NCI-H146 treated with DMSO at 0.1 percent for 48 hours (cell line): ENCODE measurements at regions not wholly inside any gene's neighbourhood (a gene's known extent, or its start where the extent isn't known, plus 50 kb on each side); places are given as distances from the start of the nearest gene placed in this dataset.
"Not testable (repeated sequence)": the region's sequence is repeated elsewhere in the genome, so short reads cannot be mapped to it uniquely, and the experiment has no call there.

ENCODE experiments used
- DNase-seq: peaks from one replicate; lab custom pipeline; 2025; ENCODE audit not compliant: unreplicated experiment; lab: John Stamatoyannopoulos, UW

GRCh38 chr5:157961896-157962590, 103.1 kb upstream of the CLINT1 start:
- peak; percentile 29 for DNase-seq

DNA sequence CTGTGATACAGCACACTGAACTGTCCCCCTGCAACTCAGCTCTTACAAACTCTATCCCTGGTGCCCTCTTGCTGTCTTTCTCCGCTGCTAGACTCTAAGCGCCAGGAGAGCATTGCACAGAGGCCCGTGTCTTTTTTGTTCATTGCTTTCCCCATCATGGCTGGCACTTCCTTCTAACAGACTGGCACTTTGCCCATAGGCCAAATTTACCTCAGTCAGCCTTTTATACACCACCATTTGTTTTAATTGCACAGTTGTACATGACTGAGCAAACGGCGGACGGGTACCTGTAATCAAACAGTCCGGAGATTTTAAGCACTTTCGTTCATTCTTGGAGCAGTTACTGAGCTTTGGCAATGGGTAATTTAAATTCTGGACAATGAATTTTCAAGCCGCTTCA, 102.2 kb upstream of the CLINT1 start:
- DNase-seq = no peak

DNA sequence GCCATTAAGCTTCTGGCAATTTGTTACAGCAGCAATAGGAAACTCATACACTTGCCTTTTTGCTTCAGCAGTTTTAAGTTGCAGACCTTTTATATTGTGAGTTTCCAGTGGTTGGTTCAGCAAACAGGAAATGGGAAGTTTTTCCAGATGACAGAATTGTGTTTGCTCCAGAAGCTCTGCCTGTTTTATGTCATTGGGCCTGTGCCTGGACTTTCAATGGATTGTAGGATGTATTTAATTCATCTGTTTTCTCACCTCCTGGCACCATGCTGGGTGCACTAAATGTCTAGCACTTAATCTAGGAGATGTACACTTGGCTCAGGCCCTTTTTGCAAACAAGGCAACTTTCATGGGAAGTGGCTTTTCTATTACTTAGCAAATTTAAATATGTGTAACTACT, 100.4 kb upstream of the CLINT1 start:
- DNase-seq = no peak

GRCh38 chr5:157956271-157956885, 97.4 kb upstream of the CLINT1 start:
- DNase-seq = no peak

GRCh38 chr5:157955541-157956172, 96.7 kb upstream of the CLINT1 start:
- DNase-seq = no peak

GRCh38 chr5:157952374-157952685, 93.4 kb upstream of the CLINT1 start:
- DNase-seq = no peak

GRCh38 chr5:157951673-157952373, 92.9 kb upstream of the CLINT1 start:
- no peak for DNase-seq

DNA sequence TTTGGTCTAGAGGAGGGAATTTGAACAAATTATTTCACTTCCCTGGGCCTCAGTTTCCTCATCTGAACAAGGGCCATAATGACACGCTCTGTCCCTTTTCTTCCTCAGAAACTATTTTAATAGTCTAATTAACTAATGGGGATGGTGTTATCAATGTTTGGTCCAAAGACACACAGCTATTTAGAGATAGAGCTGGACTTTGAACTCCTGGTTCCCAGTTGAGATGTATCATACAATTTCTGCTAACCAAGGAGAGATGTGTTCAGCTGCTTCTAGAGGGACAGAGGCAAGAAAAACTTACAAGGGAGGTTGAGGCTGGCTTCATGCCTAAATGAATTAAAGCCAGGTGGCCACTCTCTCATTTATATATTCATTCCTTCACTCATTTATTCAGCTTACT, 90.6 kb upstream of the CLINT1 start:
- DNase-seq = no peak

DNA sequence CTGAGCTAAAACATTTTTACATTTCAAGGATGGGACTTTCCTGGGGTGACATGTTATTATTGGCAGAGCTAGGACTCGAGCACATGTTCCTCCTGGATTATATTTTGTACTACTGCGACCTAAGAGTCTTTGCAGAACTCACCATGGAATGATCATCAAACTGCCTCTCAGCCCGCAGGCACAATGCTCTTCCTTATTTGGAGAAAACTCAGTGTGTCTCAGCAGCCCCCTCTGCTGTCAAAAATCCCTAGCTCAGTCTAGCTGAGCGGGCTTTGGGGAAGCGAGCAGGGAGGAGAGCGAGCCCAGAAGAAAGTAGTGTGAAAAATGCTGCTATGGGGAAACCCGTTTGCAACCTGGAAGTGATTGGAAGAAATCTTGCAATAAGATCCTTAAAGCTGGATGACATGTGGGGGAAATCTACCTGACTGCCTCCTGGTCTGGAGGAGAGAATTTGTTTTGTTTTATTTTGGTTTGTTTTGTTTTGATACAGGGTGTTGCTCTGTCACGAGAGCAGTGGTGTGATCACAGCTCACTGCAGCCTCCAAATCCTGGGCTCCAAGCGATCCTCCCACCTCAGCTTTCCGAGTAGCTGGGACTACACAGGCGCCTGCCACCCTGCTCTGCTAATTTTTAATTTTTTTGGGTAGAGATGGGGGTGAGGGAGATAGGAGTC, 89.9 kb upstream of the CLINT1 start:
- peak; percentile 69 for DNase-seq

- DNase-seq = no peak
Observed at GRCh38 chr5:157947156-157947555, 88.2 kb upstream of the CLINT1 start.

DNA sequence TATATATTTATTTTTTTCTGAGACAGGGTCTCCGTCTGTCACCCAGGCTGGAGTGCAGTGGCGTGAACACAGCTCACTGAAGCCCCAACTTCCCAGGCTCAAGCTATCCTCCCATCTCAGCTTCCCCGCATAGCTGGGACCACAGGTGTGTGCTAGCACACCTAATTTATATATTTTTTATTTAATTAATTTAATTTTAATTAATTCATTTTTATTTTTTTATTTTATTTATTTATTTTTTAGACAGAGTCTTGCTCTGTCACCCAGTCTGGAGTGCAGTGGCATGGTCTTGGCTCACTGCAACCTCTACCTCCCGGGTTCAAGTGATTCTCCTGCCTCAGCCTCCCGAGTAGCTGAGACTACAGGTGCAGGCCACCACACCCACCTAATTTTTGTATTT, 86.9 kb upstream of the CLINT1 start:
- not testable (repeated sequence) for DNase-seq

DNA sequence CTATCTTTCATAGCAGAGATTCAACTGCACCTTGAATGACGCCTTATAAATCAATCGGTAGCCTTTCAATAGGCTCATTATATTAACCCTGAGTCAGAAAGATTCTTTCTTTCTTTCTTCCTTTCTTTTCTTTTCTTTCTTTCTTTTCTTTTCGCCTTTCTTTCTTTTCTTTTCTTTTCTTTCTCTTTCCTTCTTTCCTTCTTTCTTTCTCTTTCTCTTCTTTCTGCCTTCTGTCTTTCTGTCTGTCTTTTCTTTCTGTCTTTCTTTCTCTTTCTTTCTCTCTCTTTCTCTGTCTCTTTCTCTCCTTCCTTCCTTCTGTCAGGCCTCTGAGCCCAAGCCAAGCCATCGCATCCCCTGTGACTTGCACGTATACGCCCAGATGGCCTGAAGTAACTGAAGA, 86.0 kb upstream of the CLINT1 start:
- DNase-seq = no peak

GRCh38 chr5:157944077-157944633, 85.2 kb upstream of the CLINT1 start:
- DNase-seq = no peak

DNA sequence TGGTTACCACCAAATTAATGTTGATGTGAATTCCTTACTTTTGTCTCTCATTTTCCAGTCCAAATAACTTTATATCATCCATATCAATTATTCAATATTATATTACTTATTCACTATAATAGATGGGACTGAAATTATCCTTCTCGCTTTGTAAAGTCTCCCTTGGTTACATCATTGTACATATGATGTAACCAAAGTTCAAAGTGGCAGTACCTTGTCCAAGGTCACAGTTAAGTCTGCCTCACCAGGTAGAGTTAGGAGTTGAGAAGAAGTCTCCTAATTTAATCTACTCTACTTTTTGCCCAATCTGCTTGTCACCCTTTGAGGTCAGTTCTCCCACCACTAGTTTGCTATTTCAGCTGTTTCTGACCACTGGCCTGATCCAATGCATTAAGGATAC, 83.7 kb upstream of the CLINT1 start:
- DNase-seq = no peak

DNA sequence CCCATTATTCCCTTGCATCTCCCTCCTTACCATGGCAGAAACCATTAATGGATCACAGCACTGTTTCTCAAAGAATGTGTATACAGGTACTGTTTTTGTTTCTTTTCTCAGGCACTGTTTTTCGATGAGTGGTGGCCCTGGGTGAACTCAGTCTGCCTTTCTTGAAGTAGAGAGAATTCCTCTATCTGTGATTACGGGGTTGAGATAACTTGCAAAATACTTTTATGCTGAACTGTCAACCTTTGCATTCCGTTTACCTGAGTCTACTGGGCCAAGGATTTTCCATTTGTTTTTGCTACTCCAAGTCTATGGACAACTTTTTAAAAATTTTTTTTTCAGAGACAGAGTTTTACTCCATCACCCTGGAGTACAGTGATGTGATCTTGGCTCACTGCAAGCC, 82.7 kb upstream of the CLINT1 start:
- no peak for DNase-seq

DNA sequence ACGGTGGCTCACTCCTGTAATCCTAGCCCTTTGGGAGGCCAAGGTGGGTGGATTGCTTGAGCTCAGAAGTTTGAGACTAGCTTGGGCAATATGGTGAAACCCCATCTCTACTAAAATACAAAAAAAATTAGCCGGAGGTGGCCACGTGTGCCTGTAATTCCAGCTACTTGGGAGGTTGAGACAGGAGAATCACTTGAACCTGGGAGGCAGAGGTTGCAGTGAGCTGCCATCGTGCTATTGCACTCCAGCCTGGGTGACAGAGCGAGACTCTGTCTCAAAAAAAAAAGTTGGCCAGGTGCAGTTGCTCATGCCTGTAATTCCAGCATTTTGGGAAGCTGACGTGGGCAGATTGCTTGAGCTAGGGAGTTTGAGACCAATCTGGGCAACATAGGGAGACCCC, 79.2 kb upstream of the CLINT1 start:
- DNase-seq = not testable (repeated sequence)

DNA sequence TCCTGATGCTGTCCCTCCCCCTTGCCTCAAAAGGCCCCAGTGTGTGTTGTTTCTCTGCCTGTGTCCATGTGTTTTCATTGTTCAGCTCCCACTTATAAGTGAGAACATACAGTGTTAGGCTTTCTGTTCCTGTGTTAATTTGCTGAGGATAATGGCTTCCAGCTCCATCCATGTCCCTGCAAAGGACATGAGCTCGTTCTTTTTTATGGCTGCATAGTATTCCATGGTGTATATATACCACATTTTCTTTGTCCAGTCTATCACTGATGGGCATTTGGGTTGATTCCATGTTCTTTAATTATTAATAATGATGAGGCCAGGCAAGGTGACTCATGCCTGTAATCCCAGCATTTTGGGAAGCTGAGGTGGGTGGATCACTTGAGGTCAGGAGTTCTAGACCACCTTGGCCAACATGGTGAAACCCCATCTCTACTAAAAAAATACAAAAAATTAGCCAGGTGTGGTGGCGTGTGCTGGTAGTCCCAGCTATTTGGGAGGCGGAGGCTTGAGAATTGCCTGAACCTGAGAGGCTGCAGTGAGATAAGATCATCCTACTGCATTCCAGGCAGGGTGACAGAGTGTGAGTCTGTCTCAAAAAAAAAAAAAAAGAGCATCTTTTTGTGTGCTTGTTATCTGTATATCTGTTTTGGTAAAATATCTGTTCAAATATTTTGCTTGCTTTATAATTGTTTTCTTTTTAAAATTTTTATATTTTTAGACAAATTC, 78.0 kb upstream of the CLINT1 start:
- not testable (repeated sequence) for DNase-seq

DNA sequence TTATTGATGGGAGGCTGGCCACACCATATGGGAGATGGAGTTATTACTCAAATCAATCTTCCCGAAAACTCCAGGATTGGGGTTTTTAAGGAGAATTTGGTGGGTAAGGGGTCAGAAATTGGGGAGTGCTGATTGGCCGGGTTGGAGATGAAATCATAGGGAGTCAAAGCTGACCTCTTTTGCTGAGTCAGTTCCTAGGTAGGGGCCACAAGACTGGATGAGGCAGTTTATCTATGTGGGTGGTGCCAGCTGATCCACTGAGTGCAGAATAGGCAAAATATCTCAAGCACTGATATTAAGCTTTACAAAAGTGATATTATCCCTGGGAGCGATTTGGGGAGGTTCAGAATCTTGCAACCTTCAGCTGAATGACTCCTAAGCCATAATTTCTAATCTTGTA, 75.7 kb upstream of the CLINT1 start:
- no peak for DNase-seq

- DNase-seq = no peak
Observed at GRCh38 chr5:157933005-157933404, 74.1 kb upstream of the CLINT1 start.

DNA sequence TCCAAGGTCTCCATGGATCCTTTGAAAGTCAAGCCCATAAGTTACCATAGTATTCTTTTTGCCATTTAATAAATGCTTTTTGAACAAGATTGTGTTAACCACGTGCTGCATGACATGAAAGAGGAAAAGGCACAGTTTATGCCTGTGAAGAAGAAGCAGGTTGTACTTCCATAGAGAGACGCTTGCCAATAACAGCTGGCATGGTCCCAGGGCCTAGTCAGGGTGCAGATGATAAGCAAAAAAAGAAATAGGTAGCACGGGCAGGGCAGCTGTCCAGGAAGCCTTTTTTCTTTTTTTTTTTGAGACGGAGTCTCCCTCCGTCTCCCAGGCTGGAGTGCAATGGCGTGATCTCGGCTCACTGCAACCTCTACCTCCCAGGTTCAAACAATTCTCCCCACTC, 71.8 kb upstream of the CLINT1 start:
- DNase-seq = no peak

DNA sequence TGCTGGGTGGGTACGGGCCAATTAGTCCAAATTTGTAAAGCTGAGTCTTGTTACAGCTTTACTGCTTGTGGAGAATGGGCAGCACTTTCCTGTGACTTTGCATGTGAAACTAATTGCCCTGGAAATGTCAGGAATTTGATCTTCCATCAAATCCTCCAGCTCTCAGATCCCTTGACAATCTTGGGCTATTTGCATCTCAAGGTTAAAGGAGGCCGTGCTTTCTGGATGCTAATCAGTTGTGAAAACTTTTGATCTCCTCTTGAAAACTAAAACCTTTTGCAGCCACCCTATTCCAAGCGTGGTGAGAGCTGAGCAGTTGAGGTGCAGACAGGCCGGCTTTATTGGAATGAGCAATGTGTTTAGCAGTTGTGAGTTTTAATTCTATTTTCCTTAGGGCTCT, 68.0 kb upstream of the CLINT1 start:
- DNase-seq = no peak
